IMR-90 (cell line): ENCODE measurements at regions not wholly inside any gene's neighbourhood (a gene's known extent, or its start where the extent isn't known, plus 50 kb on each side); places are given as distances from the start of the nearest gene placed in this dataset.

ENCODE experiments used
- CHD1 ChIP-seq: IDR thresholded peaks from 2 replicates; pipeline ENCODE4 v1.6.1; 2012; ENCODE audit warnings: low read depth, low read length, improper control_type of control experiment
- MAFK ChIP-seq: IDR thresholded peaks from 2 replicates; pipeline ENCODE4 v1.6.1; 2012; ENCODE audit warnings: low read depth, low read length, improper control_type of control experiment
- POLR2A ChIP-seq: IDR thresholded peaks from 2 replicates; pipeline ENCODE4 v1.6.1; 2012; ENCODE audit warnings: mild to moderate bottlenecking, low read depth, low read length
- RFX5 ChIP-seq: IDR thresholded peaks from 2 replicates; pipeline ENCODE4 v1.8.0; 2012; ENCODE audit warnings: low read depth, mild to moderate bottlenecking, low read length, moderate library complexity
- TF ChIP-seq, protein P1 (sequence below): conservative IDR thresholded peaks from 2 replicates; pipeline ENCODE4 v1.5.1; 2012; ENCODE audit warnings: mild to moderate bottlenecking, low read depth, low read length, improper control_type of control experiment
- TF ChIP-seq, protein P2 (sequence below): fragments of 150-350 bp; IDR thresholded peaks from 2 replicates; pipeline ENCODE4 v1.6.1; 2016; ENCODE audit warnings: low read depth, mild to moderate bottlenecking, low read length, moderate library complexity, borderline replicate concordance

DNA sequence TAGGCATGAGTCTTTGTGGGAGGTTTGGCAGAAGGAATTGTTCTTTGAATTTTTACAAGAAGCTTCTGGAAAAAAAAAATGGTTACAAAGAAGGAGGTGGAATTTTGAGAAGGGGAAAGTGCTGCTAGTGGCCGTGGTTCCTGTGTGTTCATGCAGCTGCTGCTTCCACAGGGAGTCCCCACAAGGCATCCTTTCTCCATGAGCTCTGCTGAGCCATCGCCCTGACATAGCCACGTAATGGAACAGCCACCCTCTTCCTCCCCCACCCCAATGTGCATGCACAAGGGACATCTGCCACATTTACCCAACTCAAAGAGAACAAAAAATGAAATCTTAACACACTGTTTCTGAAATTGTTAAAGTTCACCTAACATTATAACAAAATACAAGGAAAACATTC lies 529.7 kb downstream of the SATB2 start:
- TF ChIP-seq, protein P1, sequence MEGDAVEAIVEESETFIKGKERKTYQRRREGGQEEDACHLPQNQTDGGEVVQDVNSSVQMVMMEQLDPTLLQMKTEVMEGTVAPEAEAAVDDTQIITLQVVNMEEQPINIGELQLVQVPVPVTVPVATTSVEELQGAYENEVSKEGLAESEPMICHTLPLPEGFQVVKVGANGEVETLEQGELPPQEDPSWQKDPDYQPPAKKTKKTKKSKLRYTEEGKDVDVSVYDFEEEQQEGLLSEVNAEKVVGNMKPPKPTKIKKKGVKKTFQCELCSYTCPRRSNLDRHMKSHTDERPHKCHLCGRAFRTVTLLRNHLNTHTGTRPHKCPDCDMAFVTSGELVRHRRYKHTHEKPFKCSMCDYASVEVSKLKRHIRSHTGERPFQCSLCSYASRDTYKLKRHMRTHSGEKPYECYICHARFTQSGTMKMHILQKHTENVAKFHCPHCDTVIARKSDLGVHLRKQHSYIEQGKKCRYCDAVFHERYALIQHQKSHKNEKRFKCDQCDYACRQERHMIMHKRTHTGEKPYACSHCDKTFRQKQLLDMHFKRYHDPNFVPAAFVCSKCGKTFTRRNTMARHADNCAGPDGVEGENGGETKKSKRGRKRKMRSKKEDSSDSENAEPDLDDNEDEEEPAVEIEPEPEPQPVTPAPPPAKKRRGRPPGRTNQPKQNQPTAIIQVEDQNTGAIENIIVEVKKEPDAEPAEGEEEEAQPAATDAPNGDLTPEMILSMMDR: no peak
- TF ChIP-seq RFX5 (no peak), POLR2A (no peak), CHD1 (no peak), MAFK (no peak)
- TF ChIP-seq, protein P2, sequence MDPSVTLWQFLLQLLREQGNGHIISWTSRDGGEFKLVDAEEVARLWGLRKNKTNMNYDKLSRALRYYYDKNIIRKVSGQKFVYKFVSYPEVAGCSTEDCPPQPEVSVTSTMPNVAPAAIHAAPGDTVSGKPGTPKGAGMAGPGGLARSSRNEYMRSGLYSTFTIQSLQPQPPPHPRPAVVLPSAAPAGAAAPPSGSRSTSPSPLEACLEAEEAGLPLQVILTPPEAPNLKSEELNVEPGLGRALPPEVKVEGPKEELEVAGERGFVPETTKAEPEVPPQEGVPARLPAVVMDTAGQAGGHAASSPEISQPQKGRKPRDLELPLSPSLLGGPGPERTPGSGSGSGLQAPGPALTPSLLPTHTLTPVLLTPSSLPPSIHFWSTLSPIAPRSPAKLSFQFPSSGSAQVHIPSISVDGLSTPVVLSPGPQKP: no peak
